ENCODE measurements at regions not wholly inside any gene's neighbourhood (a gene's known extent, or its start where the extent isn't known, plus 50 kb on each side); places are given as distances from the start of the nearest gene placed in this dataset.

DNA sequence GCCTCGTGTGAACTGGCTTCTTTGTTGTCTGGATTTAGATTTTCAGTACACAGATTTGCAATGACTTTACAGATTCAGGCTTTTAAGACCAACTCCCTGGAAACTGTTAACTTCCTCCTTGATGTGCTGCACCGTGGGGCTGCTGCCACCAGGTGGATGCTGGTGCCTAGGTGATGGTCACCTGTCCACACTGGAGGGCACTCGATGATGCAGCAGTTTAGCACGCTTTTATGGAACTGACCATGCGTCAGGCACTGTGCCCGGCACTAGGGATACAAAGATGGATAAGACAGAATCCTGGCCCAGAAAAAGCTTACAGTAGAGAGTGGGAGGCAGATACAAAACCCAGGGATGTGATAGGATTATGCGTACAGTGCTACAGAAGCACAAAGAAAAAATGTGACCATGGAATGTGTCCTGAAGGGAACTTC, 180.7 kb downstream of the CEP135 start:
- Mint-ChIP-seq H3K4me1 (ENCODE audit: low read depth) (no peaks in the 10 kb centered on the region), H3K9me3 (no peaks in the 10 kb centered on the region), H3K27ac (no peak overlapping the region), H3K36me3 (ENCODE audit: low read depth) (no peaks in the 10 kb centered on the region), H3K4me3 (no peak overlapping the region), H3K27me3 (peaks cover 5% of the 10 kb centered on the region)

DNA sequence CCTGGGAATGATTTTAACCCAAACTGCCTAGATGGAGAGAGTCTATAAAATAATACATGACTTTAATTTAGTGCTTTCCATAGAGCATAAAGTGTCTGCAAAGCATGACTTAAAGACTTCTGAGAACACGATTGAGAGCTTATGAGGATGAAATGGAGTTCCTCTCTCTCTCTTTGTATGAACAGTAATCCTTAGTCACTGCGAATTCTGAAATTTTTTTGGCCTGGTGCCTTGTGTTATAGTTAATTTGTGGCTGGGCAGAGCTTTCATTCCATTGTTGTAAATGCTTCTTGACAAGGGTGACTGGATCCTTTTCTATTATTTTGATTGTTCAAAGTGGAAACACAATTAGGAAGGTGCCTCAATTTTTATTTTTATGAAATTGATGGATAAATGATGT, 179.5 kb downstream of the CEP135 start:
- Mint-ChIP-seq H3K4me3 (no peak overlapping the region), H3K27me3 (peaks cover 5% of the 10 kb centered on the region), H3K9me3 (no peaks in the 10 kb centered on the region), H3K4me1 (ENCODE audit: low read depth) (no peaks in the 10 kb centered on the region), H3K36me3 (ENCODE audit: low read depth) (no peaks in the 10 kb centered on the region), H3K27ac (no peak overlapping the region)

DNA sequence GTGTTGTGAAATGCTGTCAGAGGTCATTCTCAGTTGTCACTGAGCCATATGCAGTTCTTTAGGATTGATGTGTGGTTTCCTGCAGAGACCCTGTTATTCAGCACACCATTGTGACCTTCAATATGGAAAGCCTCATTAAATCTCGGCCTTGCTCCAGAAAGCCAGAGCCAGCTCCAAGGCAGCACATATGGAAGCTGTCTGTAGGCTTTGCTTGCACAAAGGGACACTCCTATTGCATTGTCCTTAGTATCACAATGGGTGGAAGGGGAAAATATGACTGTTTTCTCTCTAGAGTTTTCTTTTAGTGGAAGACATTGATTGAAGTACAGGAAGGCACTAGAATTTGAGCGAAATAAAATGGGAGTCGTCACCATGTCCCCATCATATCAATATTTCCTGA, 179.0 kb downstream of the CEP135 start:
- Mint-ChIP-seq H3K27ac (no peak overlapping the region), H3K27me3 (peaks cover 5% of the 10 kb centered on the region), H3K36me3 (ENCODE audit: low read depth) (no peaks in the 10 kb centered on the region), H3K4me3 (no peak overlapping the region), H3K9me3 (no peaks in the 10 kb centered on the region), H3K4me1 (ENCODE audit: low read depth) (no peaks in the 10 kb centered on the region)

DNA sequence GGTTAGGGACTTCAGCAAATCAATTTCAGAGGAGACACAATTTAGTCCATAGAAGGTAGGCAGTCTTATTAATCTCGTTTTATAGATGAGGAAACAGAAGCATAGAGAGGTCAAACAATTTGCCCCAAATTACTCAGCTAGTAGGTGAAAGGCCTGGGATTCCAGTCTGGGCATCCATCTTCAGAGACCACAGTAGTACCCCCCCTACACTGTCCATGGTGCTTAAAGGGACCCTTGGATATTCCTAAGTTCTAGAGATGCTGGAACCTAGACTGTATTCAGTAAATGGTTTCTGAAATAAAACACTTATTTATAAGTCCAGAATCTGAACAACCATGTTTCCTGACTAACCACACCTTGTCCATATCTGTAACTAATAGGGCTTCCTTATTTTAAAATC, 174.8 kb downstream of the CEP135 start:
- no peak overlapping the region for H3K27ac Mint-ChIP-seq
- H3K9me3 Mint-ChIP-seq: no peaks in the 10 kb centered on the region
- H3K4me3 Mint-ChIP-seq: no peak overlapping the region
- H3K36me3 Mint-ChIP-seq (ENCODE audit: low read depth): no peaks in the 10 kb centered on the region
- H3K27me3 Mint-ChIP-seq: peaks cover 5% of the 10 kb centered on the region
- H3K4me1 Mint-ChIP-seq (ENCODE audit: low read depth): no peaks in the 10 kb centered on the region

DNA sequence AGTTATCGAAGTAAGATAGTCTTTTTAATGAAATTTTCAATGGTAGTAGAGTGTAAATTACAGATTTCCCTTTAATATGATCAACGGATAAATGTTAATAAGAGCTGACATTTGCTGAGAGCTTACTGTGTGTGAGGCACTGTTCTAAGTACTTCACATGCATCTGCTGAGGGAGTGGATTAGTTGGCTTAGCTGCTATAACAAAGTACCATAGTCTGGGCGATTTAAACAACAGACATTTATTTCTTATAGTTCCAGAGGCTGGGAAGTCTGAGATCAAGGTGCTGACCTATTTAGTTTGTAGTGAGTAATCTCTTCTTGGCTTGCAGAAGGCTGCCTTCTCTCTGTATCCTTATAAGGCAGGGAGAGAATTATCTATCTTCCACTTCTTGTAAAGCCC, 174.3 kb downstream of the CEP135 start:
- peaks cover 5% of the 10 kb centered on the region for H3K27me3 Mint-ChIP-seq
- H3K4me3 Mint-ChIP-seq: no peak overlapping the region
- no peaks in the 10 kb centered on the region for H3K9me3 Mint-ChIP-seq
- no peaks in the 10 kb centered on the region for H3K4me1 Mint-ChIP-seq (ENCODE audit: low read depth)
- H3K36me3 Mint-ChIP-seq (ENCODE audit: low read depth): no peaks in the 10 kb centered on the region
- no peak overlapping the region for H3K27ac Mint-ChIP-seq

DNA sequence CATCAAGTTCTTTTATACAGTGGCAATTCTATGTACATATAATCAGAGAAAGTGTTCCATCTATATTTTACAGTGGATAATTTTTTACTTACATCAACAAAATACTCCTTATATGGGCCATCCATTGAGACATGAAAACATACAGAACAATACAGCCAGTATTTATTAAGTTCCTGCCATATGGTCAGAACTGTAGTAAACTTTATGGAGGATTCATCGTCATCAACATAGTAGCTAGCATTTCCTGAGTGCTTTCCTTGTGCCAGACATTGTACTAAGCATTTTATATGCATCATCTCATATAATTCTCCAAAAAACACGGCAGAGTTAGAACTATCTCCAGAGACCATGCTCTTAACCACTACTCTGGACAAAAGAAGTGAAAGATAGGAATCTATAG, 170.1 kb downstream of the CEP135 start:
- no peaks in the 10 kb centered on the region for H3K27me3 Mint-ChIP-seq
- H3K4me1 Mint-ChIP-seq (ENCODE audit: low read depth): no peaks in the 10 kb centered on the region
- H3K9me3 Mint-ChIP-seq: no peaks in the 10 kb centered on the region
- no peak overlapping the region for H3K4me3 Mint-ChIP-seq
- H3K27ac Mint-ChIP-seq: no peak overlapping the region
- H3K36me3 Mint-ChIP-seq (ENCODE audit: low read depth): no peaks in the 10 kb centered on the region

DNA sequence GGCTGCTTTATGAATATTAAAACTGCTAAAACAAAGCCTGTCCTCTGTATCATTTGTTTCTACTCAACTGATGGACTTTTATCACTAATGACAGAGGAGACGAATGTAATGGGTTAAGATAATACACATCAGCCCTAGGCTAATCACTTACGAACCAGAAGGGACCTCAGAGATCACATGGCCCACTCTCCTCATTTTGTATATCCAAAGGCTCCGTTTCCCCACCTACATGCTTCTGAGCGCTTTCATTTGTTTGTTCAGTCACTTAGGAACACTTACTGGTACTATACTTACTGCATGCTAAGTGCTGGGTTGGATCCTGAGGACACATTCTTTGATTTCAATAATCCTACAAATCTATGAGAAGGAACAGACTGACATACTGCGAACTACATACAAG, 169.3 kb downstream of the CEP135 start:
- H3K9me3 Mint-ChIP-seq: no peaks in the 10 kb centered on the region
- no peaks in the 10 kb centered on the region for H3K4me1 Mint-ChIP-seq (ENCODE audit: low read depth)
- no peak overlapping the region for H3K4me3 Mint-ChIP-seq
- no peaks in the 10 kb centered on the region for H3K36me3 Mint-ChIP-seq (ENCODE audit: low read depth)
- no peak overlapping the region for H3K27ac Mint-ChIP-seq
- H3K27me3 Mint-ChIP-seq: no peaks in the 10 kb centered on the region

DNA sequence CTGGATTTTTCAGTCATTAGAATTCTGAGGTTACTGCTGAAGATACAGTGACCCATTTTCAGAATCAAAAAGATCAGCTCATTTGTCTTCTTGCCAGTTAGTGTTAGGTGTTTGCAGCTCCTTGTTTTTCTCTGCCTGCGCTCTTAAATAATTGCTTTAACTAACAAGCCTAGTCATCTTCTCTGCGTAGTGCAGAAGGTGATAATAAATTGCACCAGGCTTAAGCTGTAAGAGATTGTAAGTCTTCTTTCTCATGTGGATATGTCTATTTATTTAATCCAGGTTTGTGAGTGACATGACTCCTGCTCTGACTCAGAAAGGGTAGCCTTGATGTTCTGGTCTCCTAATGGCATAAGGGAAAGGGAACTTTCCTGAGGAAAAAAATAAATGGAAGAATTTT, 167.2 kb downstream of the CEP135 start:
- no peaks in the 10 kb centered on the region for H3K9me3 Mint-ChIP-seq
- H3K4me1 Mint-ChIP-seq (ENCODE audit: low read depth): peaks cover 4% of the 10 kb centered on the region
- H3K27ac Mint-ChIP-seq: no peak overlapping the region
- H3K36me3 Mint-ChIP-seq (ENCODE audit: low read depth): no peaks in the 10 kb centered on the region
- no peaks in the 10 kb centered on the region for H3K27me3 Mint-ChIP-seq
- no peak overlapping the region for H3K4me3 Mint-ChIP-seq

DNA sequence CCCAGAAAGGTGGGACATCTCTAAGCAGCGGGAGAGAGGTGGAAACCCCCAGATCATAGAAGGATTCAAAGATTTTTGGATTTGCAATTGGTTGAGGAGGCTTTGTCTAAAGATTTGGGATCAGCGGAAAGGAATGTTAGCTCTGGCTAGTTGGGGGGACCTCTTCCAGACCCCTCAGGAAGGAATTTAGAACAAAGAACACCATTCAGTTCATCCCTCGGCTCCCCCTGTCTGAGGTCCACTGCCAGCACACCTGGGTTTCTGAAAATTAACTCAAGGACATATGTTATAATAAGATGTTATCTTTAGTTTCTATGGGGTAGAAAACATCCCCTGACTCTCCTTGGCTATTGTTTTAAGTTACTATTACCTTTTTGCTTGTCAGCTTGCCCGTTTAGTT, 163.6 kb downstream of the CEP135 start:
- H3K4me3 Mint-ChIP-seq: no peak overlapping the region
- no peaks in the 10 kb centered on the region for H3K27me3 Mint-ChIP-seq
- H3K9me3 Mint-ChIP-seq: no peaks in the 10 kb centered on the region
- H3K27ac Mint-ChIP-seq: no peak overlapping the region
- peaks cover 14% of the 10 kb centered on the region for H3K4me1 Mint-ChIP-seq (ENCODE audit: low read depth)
- H3K36me3 Mint-ChIP-seq (ENCODE audit: low read depth): no peaks in the 10 kb centered on the region

DNA sequence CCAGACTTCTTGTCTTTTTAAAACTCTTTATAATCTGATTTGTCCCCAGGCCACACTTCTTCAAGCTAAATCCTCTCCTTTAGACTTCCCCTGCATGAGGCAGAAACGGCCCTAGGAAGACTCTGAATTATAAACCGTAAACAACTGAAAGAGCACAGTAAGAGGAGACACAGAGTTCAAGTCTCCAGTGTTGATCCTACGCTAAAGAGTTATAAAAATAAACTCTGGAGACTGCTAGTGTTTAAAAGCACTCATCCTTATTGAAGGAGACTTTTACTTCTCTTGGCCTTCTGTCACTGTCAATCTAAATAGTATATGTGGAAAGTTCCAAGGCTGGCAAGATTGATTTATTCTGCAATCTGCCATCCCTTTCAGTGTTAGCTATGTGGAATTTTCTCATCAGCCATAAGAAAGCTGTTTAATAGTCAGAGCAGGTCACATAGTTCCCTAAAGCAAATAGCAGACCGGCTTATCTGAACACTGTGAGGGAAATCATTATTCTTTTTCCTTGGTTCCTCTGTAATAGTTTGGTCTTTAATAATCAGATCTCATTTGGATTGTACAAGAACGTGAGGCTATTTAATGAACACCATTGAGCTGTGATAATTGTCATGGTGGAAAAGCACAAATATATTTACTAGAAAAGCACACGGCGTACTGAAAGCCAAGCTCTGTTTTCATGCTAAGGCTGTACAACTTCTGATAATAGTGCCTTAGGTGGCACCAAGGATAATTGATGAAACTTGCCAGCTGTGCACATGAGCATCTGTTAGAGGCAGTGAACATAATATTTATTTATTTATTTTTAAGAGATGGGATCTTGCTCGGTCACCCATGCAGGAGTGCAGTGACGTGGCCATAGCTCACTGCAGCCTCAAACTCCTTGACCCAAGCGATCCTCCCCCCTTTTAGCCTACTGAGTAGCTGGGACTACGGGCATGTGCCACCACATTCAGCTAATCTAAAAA, 157.7 kb downstream of the CEP135 start:
- H3K9me3 Mint-ChIP-seq: no peaks in the 10 kb centered on the region
- H3K27me3 Mint-ChIP-seq: no peaks in the 10 kb centered on the region
- H3K4me3 Mint-ChIP-seq: no peak overlapping the region
- no peaks in the 10 kb centered on the region for H3K36me3 Mint-ChIP-seq (ENCODE audit: low read depth)
- H3K27ac Mint-ChIP-seq: no peak overlapping the region
- H3K4me1 Mint-ChIP-seq (ENCODE audit: low read depth): peaks cover 14% of the 10 kb centered on the region

DNA sequence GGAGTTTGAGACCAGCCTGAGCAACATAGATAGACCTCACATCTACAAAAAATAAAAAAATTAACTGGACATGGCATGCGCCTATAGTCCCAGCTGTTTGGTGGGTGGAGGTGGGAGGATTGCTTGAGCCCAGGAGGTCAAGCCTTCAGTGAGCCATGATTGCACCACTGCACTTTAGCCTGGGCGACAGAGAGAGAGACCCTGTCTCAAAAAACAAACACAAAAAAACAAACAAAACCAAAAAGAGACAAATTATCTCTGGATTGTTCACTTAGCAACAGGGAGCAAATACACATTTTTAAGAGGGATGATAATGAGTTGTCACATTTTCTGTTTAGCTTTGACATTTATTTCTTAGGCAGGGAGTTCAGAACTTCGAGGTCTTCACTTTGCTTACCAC, 155.4 kb downstream of the CEP135 start:
- H3K9me3 Mint-ChIP-seq: no peaks in the 10 kb centered on the region
- no peaks in the 10 kb centered on the region for H3K36me3 Mint-ChIP-seq (ENCODE audit: low read depth)
- H3K4me3 Mint-ChIP-seq: no peak overlapping the region
- no peak overlapping the region for H3K27ac Mint-ChIP-seq
- no peaks in the 10 kb centered on the region for H3K27me3 Mint-ChIP-seq
- no peaks in the 10 kb centered on the region for H3K4me1 Mint-ChIP-seq (ENCODE audit: low read depth)

DNA sequence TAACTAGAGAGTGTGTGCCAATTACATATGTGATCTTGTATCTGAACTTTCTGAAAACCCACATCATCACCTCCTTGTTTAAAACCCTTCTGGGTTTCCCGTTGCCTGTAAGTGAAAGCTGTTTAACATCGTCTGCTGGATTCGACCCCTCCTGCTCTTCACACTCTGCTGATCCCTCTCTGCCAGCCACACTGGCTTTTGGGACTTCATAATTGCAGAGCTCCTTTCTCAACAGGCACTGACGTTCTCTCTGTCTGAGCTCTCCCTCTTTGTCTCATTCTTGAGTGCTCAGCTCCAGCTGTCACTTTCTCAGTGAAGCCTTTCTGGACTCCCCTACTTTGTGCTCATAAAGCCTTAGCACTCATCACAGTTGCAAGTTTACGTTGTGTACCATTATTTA, 153.9 kb downstream of the CEP135 start:
- Mint-ChIP-seq H3K27me3 (no peaks in the 10 kb centered on the region), H3K9me3 (no peaks in the 10 kb centered on the region), H3K4me3 (no peak overlapping the region), H3K27ac (no peak overlapping the region), H3K36me3 (ENCODE audit: low read depth) (no peaks in the 10 kb centered on the region), H3K4me1 (ENCODE audit: low read depth) (no peaks in the 10 kb centered on the region)

DNA sequence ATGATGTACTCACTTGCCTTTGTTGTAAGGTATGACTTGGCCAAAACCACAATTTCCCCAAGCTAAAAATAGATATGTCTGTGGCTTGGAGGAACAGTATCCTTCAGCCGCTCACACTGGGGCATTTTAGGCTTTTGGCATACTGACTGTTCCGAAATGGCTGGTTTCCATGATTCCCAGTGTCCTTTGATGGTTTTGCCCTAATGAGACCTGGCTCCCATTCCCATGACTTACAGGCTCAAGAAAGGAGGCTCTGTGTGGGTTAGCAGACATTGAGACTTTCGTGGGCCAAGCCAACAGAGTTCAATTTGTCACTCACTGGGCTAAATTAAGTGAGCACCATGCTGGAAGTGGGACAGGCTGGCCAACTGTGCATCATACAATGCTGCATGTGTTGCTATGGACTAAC, 150.6 kb downstream of the CEP135 start:
- no peaks in the 10 kb centered on the region for H3K9me3 Mint-ChIP-seq
- no peaks in the 10 kb centered on the region for H3K27me3 Mint-ChIP-seq
- H3K4me3 Mint-ChIP-seq: no peak overlapping the region
- H3K36me3 Mint-ChIP-seq (ENCODE audit: low read depth): no peaks in the 10 kb centered on the region
- no peaks in the 10 kb centered on the region for H3K4me1 Mint-ChIP-seq (ENCODE audit: low read depth)
- H3K27ac Mint-ChIP-seq: no peak overlapping the region

DNA sequence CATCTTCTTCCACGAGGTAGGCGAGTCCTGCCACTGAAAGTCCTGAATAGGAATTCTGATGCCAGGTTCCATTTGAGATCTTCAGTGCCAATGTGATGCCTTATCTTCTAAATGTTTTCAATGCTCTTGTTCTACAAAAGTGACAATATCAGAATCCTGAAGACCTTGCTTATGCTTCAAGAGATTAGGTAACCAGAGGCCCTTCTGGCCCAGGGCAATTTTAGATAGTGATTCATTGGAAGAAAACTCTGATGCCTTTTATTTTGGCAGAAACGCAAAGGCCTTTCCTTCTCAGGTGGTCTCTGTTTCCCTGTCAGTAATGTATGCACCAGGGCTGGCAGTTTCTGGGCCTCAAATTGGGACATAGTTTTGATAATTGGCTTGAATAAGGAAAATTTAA, 144.8 kb downstream of the CEP135 start:
- no peaks in the 10 kb centered on the region for H3K36me3 Mint-ChIP-seq (ENCODE audit: low read depth)
- H3K27ac Mint-ChIP-seq: no peak overlapping the region
- H3K4me1 Mint-ChIP-seq (ENCODE audit: low read depth): no peaks in the 10 kb centered on the region
- no peaks in the 10 kb centered on the region for H3K9me3 Mint-ChIP-seq
- peaks cover 6% of the 10 kb centered on the region for H3K27me3 Mint-ChIP-seq
- H3K4me3 Mint-ChIP-seq: no peak overlapping the region

DNA sequence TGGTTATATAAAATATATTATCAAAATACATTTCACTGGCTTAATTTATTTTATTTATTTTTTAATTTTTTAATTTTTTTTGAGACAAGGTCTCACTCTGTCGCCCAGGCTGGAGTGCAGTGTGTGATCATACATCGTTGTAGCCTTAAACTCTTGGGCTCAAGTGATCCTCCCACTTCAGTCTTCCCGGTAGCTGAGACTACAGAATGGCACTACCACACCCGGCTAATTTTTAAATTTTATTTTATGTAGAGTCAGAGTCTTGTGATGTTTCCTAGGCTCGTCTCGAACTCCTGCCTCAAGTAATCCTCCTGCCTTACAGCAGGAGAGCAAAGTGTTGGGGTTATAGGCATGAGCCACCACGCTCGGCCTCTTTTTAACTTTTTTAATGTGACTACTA, 143.8 kb downstream of the CEP135 start:
- H3K4me1 Mint-ChIP-seq (ENCODE audit: low read depth): no peaks in the 10 kb centered on the region
- peaks cover 6% of the 10 kb centered on the region for H3K27me3 Mint-ChIP-seq
- no peaks in the 10 kb centered on the region for H3K36me3 Mint-ChIP-seq (ENCODE audit: low read depth)
- no peaks in the 10 kb centered on the region for H3K9me3 Mint-ChIP-seq
- no peak overlapping the region for H3K27ac Mint-ChIP-seq
- H3K4me3 Mint-ChIP-seq: no peak overlapping the region

DNA sequence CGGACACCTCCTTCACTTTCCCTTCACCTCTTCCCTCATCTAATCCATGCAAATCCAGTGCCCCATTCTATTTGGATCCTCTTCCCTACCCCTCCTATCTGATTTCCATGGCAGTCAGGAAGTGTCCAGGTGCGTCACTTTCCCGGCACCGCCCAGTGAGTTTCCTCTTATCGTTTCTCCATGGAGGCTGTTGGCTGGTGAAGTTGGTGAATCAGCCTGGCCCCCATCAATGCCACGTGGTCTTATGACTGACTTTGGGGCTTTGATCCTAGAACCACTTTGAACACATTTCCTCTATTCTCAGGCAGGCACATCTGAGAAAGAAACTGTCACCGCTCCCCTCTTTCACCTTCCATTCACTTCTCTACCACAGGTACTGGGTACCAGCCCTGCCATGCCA, 137.8 kb downstream of the CEP135 start:
- Mint-ChIP-seq H3K9me3 (no peaks in the 10 kb centered on the region), H3K4me3 (no peak overlapping the region), H3K4me1 (ENCODE audit: low read depth) (no peaks in the 10 kb centered on the region), H3K27me3 (peaks cover under 1% of the 10 kb centered on the region), H3K27ac (no peak overlapping the region), H3K36me3 (ENCODE audit: low read depth) (no peaks in the 10 kb centered on the region)

Measured in stimulated activated naive CD8-positive, alpha-beta T cell treated with anti-CD3 and anti-CD28 coated beads, Interleukin-15, Interleukin-2, amounts not matched to agents 100 ng/mL and 50 ng/mL, for 24 hours (primary cell).